Activated CD4-positive, alpha-beta T cell treated with anti-CD3 and anti-CD28 coated beads, Interleukin-10, Interleukin-2, amounts not matched to agents 100 ng/mL and 50 ng/mL, durations not matched to agents 16 hours and 8 hours (primary cell): ENCODE measurements at regions not wholly inside any gene's neighbourhood (a gene's known extent, or its start where the extent isn't known, plus 50 kb on each side); places are given as distances from the start of the nearest gene placed in this dataset.
"Not testable (repeated sequence)": the region's sequence is repeated elsewhere in the genome, so short reads cannot be mapped to it uniquely, and the experiment has no call there.

Experiments
- DNase-seq: peaks from one replicate; pipeline ENCODE4 v3.0.0-alpha.2; 2020

GRCh38 chr4:92014067-92014466 lies 289.7 kb upstream of the GRID2 start:
- DNase-seq, result no peak

- no peak for DNase-seq
These were observed 282.6 kb upstream of the GRID2 start for GRCh38 chr4:92021203-92021602.

- no peak for DNase-seq
These were observed 282.0 kb upstream of the GRID2 start for GRCh38 chr4:92021788-92022187.

- DNase-seq, result not testable (repeated sequence)
These were observed 274.9 kb upstream of the GRID2 start for GRCh38 chr4:92028830-92029229.

- DNase-seq, result no peak
These were observed 271.9 kb upstream of the GRID2 start for GRCh38 chr4:92031825-92032224.

GRCh38 chr4:92035666-92036065 lies 268.1 kb upstream of the GRID2 start:
- peak; percentile 1 for DNase-seq

GRCh38 chr4:92045718-92046117 lies 258.0 kb upstream of the GRID2 start:
- no peak for DNase-seq

GRCh38 chr4:92047209-92047875 lies 256.4 kb upstream of the GRID2 start:
- no peak for DNase-seq

GRCh38 chr4:92050875-92051274 lies 252.9 kb upstream of the GRID2 start:
- DNase-seq, result no peak

GRCh38 chr4:92059615-92060014 lies 244.2 kb upstream of the GRID2 start:
- no peak for DNase-seq

GRCh38 chr4:92060333-92060732 lies 243.4 kb upstream of the GRID2 start:
- DNase-seq, result no peak

GRCh38 chr4:92064574-92064973 lies 239.2 kb upstream of the GRID2 start:
- no peak for DNase-seq

- no peak for DNase-seq
These were observed 237.3 kb upstream of the GRID2 start for GRCh38 chr4:92066485-92066884.

GRCh38 chr4:92071587-92071986 lies 232.2 kb upstream of the GRID2 start:
- DNase-seq, result no peak

GRCh38 chr4:92074839-92075238 lies 228.9 kb upstream of the GRID2 start:
- no peak for DNase-seq

GRCh38 chr4:92090887-92091286 lies 212.9 kb upstream of the GRID2 start:
- no peak for DNase-seq

- DNase-seq, result no peak
These were observed 212.4 kb upstream of the GRID2 start for GRCh38 chr4:92091335-92091734.

GRCh38 chr4:92099861-92100260 lies 203.9 kb upstream of the GRID2 start:
- DNase-seq, result no peak

- DNase-seq, result no peak
These were observed 202.8 kb upstream of the GRID2 start for GRCh38 chr4:92100975-92101374.

GRCh38 chr4:92101737-92102172 lies 202.0 kb upstream of the GRID2 start:
- DNase-seq, result no peak

GRCh38 chr4:92104506-92104905 lies 199.3 kb upstream of the GRID2 start:
- DNase-seq, result no peak

- DNase-seq, result no peak
These were observed 196.9 kb upstream of the GRID2 start for GRCh38 chr4:92106816-92107215.

- DNase-seq, result no peak
These were observed 192.3 kb upstream of the GRID2 start for GRCh38 chr4:92111493-92111892.

- DNase-seq, result no peak
These were observed 191.0 kb upstream of the GRID2 start for GRCh38 chr4:92112805-92113204.

GRCh38 chr4:92120810-92121498 lies 182.8 kb upstream of the GRID2 start:
- DNase-seq, result no peak
